OCI-M1 (cell line): ENCODE measurements at regions not wholly inside any gene's neighbourhood (a gene's known extent, or its start where the extent isn't known, plus 50 kb on each side); places are given as distances from the start of the nearest gene placed in this dataset.
A peak's percentile ranks its signal among the peaks of the same experiment; 100 is the strongest.
"Not testable (repeated sequence)": the region's sequence is repeated elsewhere in the genome, so short reads cannot be mapped to it uniquely, and the experiment has no call there.

Experiments used
- DNase-seq: peaks from one replicate; lab custom pipeline; 2025; lab: John Stamatoyannopoulos, UW

GRCh38 chr7:110397927-110398660, 692.8 kb upstream of the LRRN3 start:
- no peak for DNase-seq

GRCh38 chr7:110399421-110399820, 691.5 kb upstream of the LRRN3 start:
- DNase-seq = no peak

- no peak for DNase-seq
Observed at GRCh38 chr7:110400411-110400810, 690.5 kb upstream of the LRRN3 start.

- DNase-seq = no peak
Observed at GRCh38 chr7:110407242-110407641, 683.7 kb upstream of the LRRN3 start.

DNA sequence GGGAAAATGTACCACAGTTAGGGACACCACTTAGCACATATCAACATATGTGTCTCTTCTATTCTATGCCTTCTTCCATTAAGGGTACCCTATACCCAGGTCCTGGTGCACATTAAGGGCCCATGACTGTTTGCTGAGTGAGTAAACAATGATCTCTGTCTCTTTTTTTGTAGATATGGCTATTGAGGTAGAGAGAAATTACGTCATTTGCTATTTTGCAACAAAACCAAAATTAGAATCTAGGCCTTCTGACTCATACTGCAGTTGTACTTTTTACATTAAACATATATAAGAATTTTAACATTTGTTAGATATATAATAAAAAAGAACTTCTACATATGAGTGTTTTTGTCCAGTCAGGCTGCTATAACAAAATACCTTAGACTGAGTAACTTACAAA, 683.2 kb upstream of the LRRN3 start:
- DNase-seq = no peak

DNA sequence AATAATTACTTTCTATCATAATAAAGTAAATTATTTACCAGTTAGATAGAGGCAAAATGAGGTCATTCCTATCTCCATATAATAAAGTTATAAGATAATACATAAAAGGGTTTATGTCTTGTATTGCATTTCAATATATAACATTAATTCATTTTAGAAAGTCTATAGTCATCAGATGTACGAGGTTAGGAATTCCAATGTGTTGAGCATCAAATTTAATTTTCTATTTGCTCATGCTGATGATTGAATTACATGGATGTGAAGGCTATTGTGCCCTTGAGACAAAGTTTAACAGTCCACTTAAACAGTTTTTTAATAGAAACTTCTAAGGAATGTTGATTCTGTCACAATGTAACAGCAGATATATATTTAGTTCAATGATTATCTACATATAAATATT, 678.3 kb upstream of the LRRN3 start:
- no peak for DNase-seq

DNA sequence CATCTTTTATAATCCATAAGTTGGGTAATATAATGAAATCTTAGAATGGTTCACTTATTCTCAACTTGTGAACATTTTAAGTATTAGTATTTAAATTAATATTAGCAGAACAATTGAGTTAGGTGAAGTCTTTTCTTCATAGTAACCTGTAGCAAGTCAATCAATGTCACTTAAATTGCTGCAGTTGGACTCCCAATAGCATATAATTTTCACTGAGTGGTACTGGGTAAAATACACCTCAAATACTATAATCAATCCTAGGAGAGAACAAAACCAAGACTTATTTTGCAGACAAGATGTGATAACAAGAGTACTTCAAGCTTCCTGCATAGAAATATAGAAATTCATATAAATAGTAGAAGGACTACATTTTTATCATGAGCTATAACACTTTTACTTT, 677.9 kb upstream of the LRRN3 start:
- DNase-seq = no peak

GRCh38 chr7:110417611-110418010, 673.3 kb upstream of the LRRN3 start:
- no peak for DNase-seq

DNA sequence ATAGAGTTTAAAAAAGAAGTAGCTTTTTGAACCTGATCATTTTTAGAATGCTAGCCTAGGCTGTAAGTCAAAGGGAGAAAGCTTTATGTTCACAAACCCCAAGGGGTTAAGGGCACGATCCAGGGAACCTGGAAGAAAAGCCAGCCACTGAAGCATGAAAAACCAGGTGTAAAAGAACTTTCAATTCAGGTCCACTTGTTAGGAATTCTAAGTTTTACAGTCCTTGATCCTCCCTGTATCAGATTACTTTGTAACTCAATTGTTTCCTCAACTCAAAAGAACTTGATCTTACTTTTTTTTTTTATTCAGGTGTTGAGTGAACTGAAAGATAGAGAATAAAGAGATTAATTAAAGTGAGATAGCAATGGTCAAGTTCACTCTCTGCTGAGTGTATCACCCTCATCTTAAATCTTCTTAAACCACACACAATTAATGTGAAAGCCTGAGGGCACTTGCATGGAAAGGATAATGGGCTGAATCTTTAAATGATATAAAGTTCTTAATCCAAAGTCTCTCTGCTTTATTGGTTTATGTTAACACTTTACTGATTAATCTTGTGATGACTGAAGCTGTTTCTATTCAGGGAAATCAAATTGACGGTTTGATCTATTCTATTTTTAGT, 672.2 kb upstream of the LRRN3 start:
- no peak for DNase-seq

DNA sequence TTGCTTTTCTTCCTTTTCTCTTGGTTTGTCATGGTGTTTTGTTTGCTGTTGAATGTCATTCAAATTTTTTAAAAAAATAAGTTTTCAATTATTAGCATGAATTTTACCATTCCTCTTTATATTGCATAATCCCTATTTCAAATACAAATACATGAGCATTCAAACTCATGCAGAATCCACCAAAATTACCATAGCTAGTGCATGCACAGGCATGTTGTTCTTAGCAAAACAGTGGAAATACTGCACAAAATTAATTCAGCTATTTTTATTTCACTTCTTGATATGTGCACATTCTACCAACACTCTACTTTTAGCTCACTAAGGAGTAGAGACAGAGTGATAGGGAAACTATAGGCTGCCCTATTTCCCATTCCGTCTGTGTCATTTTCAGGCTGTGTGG, 670.1 kb upstream of the LRRN3 start:
- DNase-seq = no peak

GRCh38 chr7:110421490-110422241, 669.3 kb upstream of the LRRN3 start:
- no peak for DNase-seq

- no peak for DNase-seq
Observed at GRCh38 chr7:110432061-110432553, 658.8 kb upstream of the LRRN3 start.

DNA sequence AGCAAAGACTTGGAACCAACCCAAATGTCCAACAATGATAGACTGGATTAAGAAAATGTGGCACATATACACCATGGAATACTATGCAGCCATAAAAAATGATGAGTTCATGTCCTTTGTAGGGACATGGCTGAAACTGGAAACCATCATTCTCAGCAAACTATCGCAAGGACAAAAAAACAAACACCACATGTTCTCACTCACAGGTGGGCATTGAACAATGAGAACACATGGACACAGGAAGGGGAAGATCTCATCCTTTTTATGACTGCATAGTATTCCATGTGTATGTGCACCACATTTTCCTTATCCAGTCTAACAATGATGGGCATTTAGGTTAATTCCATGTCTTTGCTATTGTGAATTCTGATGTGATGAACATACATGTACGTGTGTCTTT, 652.0 kb upstream of the LRRN3 start:
- not testable (repeated sequence) for DNase-seq

- peak; percentile 67 for DNase-seq
Observed at GRCh38 chr7:110442381-110442837, 648.5 kb upstream of the LRRN3 start.

- DNase-seq = no peak
Observed at GRCh38 chr7:110446658-110447057, 644.3 kb upstream of the LRRN3 start.

DNA sequence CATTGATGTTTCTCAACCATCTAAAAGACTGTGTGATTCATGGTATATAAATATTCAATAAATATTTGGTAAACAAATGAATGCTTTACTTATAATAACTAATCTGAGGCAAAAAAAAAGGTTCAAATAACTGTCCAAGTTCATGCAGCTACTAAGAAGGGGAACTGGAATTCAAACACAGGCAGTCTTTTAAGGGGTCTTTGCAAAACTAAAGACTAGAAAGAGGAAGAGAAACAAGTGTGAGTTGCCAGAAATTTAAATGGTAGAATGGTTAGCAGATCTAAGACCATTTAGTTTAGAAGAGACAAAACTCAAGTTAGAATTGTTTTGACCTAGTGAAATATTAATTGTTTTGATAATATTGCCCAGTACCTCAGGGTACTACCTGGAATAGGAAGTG, 642.0 kb upstream of the LRRN3 start:
- no peak for DNase-seq

- DNase-seq = no peak
Observed at GRCh38 chr7:110454713-110455112, 636.2 kb upstream of the LRRN3 start.

GRCh38 chr7:110461621-110462020, 629.3 kb upstream of the LRRN3 start:
- DNase-seq = no peak

- no peak for DNase-seq
Observed at GRCh38 chr7:110470420-110470819, 620.5 kb upstream of the LRRN3 start.

GRCh38 chr7:110472419-110472818, 618.5 kb upstream of the LRRN3 start:
- not testable (repeated sequence) for DNase-seq

- DNase-seq = no peak
Observed at GRCh38 chr7:110480964-110481363, 610.0 kb upstream of the LRRN3 start.

DNA sequence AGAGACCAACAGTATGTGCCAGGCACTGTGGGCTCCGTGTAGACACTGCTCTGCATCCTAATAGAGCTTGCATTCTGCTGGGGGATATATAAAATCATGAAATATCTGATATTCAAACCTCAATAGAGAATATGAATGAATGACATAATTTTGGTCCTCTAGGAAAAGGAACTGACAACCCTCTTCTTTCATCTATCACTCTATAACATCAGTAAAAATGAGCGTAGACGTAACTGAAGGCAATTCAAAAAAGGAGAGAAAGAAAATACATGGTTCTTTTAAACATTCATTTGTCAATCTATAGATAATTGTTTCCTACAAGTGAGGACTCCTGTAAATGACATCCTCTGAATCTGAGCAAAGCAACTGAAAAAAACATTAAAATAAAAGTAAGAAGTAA, 607.4 kb upstream of the LRRN3 start:
- DNase-seq = no peak

DNA sequence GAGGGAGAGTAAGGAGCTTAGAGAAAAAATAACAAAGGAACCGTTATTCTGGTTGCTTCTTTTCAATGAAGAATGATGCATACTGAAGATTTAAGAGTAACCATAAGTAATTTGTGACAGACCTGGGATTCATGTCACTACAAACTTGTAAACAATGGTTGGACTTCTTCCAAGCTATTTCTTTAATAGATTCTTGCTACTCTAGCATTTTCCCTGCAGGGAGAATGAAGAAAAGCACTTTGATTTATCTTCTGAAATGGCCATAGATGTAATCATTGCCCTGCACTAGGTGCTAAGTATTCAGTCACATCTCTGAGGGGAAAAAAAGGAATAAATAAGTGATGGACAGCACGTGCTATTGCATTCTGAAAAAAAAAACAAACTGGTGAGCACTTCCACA, 606.6 kb upstream of the LRRN3 start:
- no peak for DNase-seq
